Inferior parietal cortex (tissue), 1 donor: ENCODE measurements at regions not wholly inside any gene's neighbourhood (a gene's known extent, or its start where the extent isn't known, plus 50 kb on each side); places are given as distances from the start of the nearest gene placed in this dataset.
"Not testable (repeated sequence)": the region's sequence is repeated elsewhere in the genome, so short reads cannot be mapped to it uniquely, and the experiment has no call there.

Source experiments
- DNase-seq: peaks from one replicate; pipeline ENCODE4 v3.0.0-alpha.2; 2016; ENCODE audit errors: extremely low spot score

GRCh38 chr6:40885139-40885774 is 153.8 kb downstream of the UNC5CL start:
- no peak for DNase-seq

- no peak for DNase-seq
Measured at GRCh38 chr6:40882323-40882997, 156.6 kb downstream of the UNC5CL start.

GRCh38 chr6:40881501-40881900 is 157.5 kb downstream of the UNC5CL start:
- no peak for DNase-seq

- no peak for DNase-seq
Measured at GRCh38 chr6:40880906-40881305, 158.1 kb downstream of the UNC5CL start.

GRCh38 chr6:40879169-40879568 is 159.9 kb downstream of the UNC5CL start:
- DNase-seq: no peak

- DNase-seq: no peak
Measured at GRCh38 chr6:40877362-40877761, 161.7 kb downstream of the UNC5CL start.

- no peak for DNase-seq
Measured at GRCh38 chr6:40876336-40876735, 162.7 kb downstream of the UNC5CL start.

GRCh38 chr6:40874495-40874894 is 164.5 kb downstream of the UNC5CL start:
- no peak for DNase-seq

- no peak for DNase-seq
Measured at GRCh38 chr6:40871424-40871823, 167.6 kb downstream of the UNC5CL start.

GRCh38 chr6:40868089-40868865 is 170.7 kb downstream of the UNC5CL start:
- DNase-seq: not testable (repeated sequence)

- not testable (repeated sequence) for DNase-seq
Measured at GRCh38 chr6:40867527-40867926, 171.5 kb downstream of the UNC5CL start.

- DNase-seq: not testable (repeated sequence)
Measured at GRCh38 chr6:40865259-40865658, 173.8 kb downstream of the UNC5CL start.

GRCh38 chr6:40860443-40860842 is 178.6 kb downstream of the UNC5CL start:
- no peak for DNase-seq

GRCh38 chr6:40856271-40856670 is 182.8 kb downstream of the UNC5CL start:
- DNase-seq: peak; percentile 46

- peak; percentile 49 for DNase-seq
Measured at GRCh38 chr6:40855168-40855880, 183.7 kb downstream of the UNC5CL start.

- no peak for DNase-seq
Measured at GRCh38 chr6:40854592-40854991, 184.4 kb downstream of the UNC5CL start.

- no peak for DNase-seq
Measured at GRCh38 chr6:40852779-40853373, 186.1 kb downstream of the UNC5CL start.

GRCh38 chr6:40849546-40849945 is 189.5 kb downstream of the UNC5CL start:
- DNase-seq: no peak

- DNase-seq: no peak
Measured at GRCh38 chr6:40848868-40849514, 190.0 kb downstream of the UNC5CL start.

- no peak for DNase-seq
Measured at GRCh38 chr6:40848038-40848437, 191.0 kb downstream of the UNC5CL start.

GRCh38 chr6:40845553-40845952 is 193.5 kb downstream of the UNC5CL start:
- DNase-seq: no peak
